HG03175 (cell line): ENCODE measurements at regions not wholly inside any gene's neighbourhood (a gene's known extent, or its start where the extent isn't known, plus 50 kb on each side); places are given as distances from the start of the nearest gene placed in this dataset.

Source experiments
- ATAC-seq: cut with Tn5 transposase; IDR thresholded peaks from one replicate; pipeline ENCODE4 v1.9.1; 2021; ENCODE audit warnings: mild to moderate bottlenecking, moderate library complexity; ENCODE audit not compliant: unreplicated experiment

GRCh38 chr2:223545830-223546229, 56.3 kb downstream of the SCG2 start:
- no peak for ATAC-seq
